H9 (cell line): ENCODE measurements at regions not wholly inside any gene's neighbourhood (a gene's known extent, or its start where the extent isn't known, plus 50 kb on each side); places are given as distances from the start of the nearest gene placed in this dataset.

Experiments
- DNase-seq: peaks from one replicate; pipeline ENCODE4 v3.0.0-alpha.2; 2017
- H2AFZ ChIP-seq: one replicate; pipeline ENCODE4 v1.6.1; 2013; ENCODE audit warnings: mild to moderate bottlenecking, low read length, control low read depth, moderate library complexity
- H2AK5ac ChIP-seq: 2 replicates; pipeline ENCODE4 v1.6.1; 2013; ENCODE audit warnings: low read length, control low read depth, mixed read lengths; ENCODE audit not compliant: insufficient read length
- H2BK120ac ChIP-seq: one replicate; pipeline ENCODE4 v1.6.1; 2013; ENCODE audit warnings: low read depth, mild to moderate bottlenecking, low read length, control low read depth, inconsistent platforms; ENCODE audit not compliant: poor library complexity, severe bottlenecking
- H2BK12ac ChIP-seq: 2 replicates; pipeline ENCODE4 v1.6.1; 2013; ENCODE audit warnings: low read length, control low read depth, mixed read lengths, low read depth; ENCODE audit not compliant: insufficient read length
- H2BK15ac ChIP-seq: 2 replicates; pipeline ENCODE4 v1.6.1; 2013; ENCODE audit warnings: low read depth, low read length, control low read depth
- H2BK20ac ChIP-seq: one replicate; pipeline ENCODE4 v1.6.1; 2013; ENCODE audit warnings: low read depth, mild to moderate bottlenecking, low read length, control low read depth, inconsistent platforms; ENCODE audit not compliant: poor library complexity, severe bottlenecking
- H2BK5ac ChIP-seq: 2 replicates; pipeline ENCODE4 v1.6.1; 2013; ENCODE audit warnings: low read length, control low read depth, mixed read lengths; ENCODE audit not compliant: insufficient read length
- H3K14ac ChIP-seq: 2 replicates; pipeline ENCODE4 v1.6.1; 2013; ENCODE audit warnings: low read length, control low read depth; ENCODE audit not compliant: insufficient read depth
- H3K18ac ChIP-seq: 2 replicates; pipeline ENCODE4 v1.6.1; 2013; ENCODE audit warnings: low read depth, mild to moderate bottlenecking, mixed read lengths, low read length, control low read depth; ENCODE audit not compliant: insufficient read length
- H3K23ac ChIP-seq: 2 replicates; pipeline ENCODE4 v1.6.1; 2013; ENCODE audit warnings: low read length, control low read depth, mixed read lengths, low read depth; ENCODE audit not compliant: insufficient read length
- H3K23me2 ChIP-seq: 2 replicates; pipeline ENCODE4 v1.6.1; 2013; ENCODE audit warnings: low read depth, mild to moderate bottlenecking, mixed read lengths, low read length, control low read depth; ENCODE audit not compliant: insufficient read length, poor library complexity, severe bottlenecking
- H3K27ac ChIP-seq: 2 replicates; pipeline ENCODE4 v1.5.1; 2013; ENCODE audit warnings: low read length, control low read depth, mixed read lengths, low read depth; ENCODE audit not compliant: insufficient read length
- H3K27me3 ChIP-seq: 2 replicates; pipeline ENCODE4 v1.6.1; 2013; ENCODE audit warnings: low read length, control low read depth, inconsistent platforms; ENCODE audit not compliant: insufficient read depth
- H3K4ac ChIP-seq: 2 replicates; pipeline ENCODE4 v1.6.1; 2013; ENCODE audit warnings: low read depth, mild to moderate bottlenecking, control low read depth, inconsistent platforms, low read length, moderate library complexity
- H3K4me1 ChIP-seq: 2 replicates; pipeline ENCODE4 v1.6.1; 2013; ENCODE audit warnings: low read length, control low read depth, inconsistent platforms; ENCODE audit not compliant: insufficient read depth
- H3K4me2 ChIP-seq: 2 replicates; pipeline ENCODE4 v1.6.1; 2013; ENCODE audit warnings: low read length, control low read depth, mixed read lengths; ENCODE audit not compliant: insufficient read length, insufficient read depth
- H3K56ac ChIP-seq: 2 replicates; pipeline ENCODE4 v1.6.1; 2013; ENCODE audit warnings: low read depth, mild to moderate bottlenecking, mixed read lengths, low read length, control low read depth; ENCODE audit not compliant: insufficient read length
- H3K79me1 ChIP-seq: 2 replicates; pipeline ENCODE4 v1.6.1; 2013; ENCODE audit warnings: low read depth, mild to moderate bottlenecking, moderate library complexity, low read length, control low read depth, inconsistent platforms; ENCODE audit not compliant: insufficient read depth, poor library complexity, severe bottlenecking
- H3K79me2 ChIP-seq: 2 replicates; pipeline ENCODE4 v1.6.1; 2013; ENCODE audit warnings: low read length, control low read depth, inconsistent platforms; ENCODE audit not compliant: insufficient read depth
- H3K9ac ChIP-seq: 2 replicates; pipeline ENCODE4 v1.6.1; 2013; ENCODE audit warnings: low read length, control low read depth, mixed read lengths; ENCODE audit not compliant: insufficient read length; ENCODE audit errors: extremely low read depth
- H3K9me3 ChIP-seq: one replicate; pipeline ENCODE4 v1.6.1; 2013; ENCODE audit warnings: low read depth, low read length, inconsistent platforms; ENCODE audit not compliant: control insufficient read depth
- H3T11ph ChIP-seq: one replicate; pipeline ENCODE4 v1.6.1; 2013; ENCODE audit warnings: mild to moderate bottlenecking, low read length, control low read depth, inconsistent platforms
- H4K20me1 ChIP-seq: one replicate; pipeline ENCODE4 v1.6.1; 2013; ENCODE audit not compliant: control insufficient read depth, insufficient read length, insufficient read depth
- H4K5ac ChIP-seq: 2 replicates; pipeline ENCODE4 v1.6.1; 2013; ENCODE audit warnings: low read depth, mild to moderate bottlenecking, mixed read lengths, low read length, control low read depth; ENCODE audit not compliant: insufficient read length
- H4K8ac ChIP-seq: replicated peaks from 2 replicates; pipeline ENCODE4 v1.6.1; 2013; ENCODE audit warnings: low read length, control low read depth, mixed read lengths, low read depth; ENCODE audit not compliant: insufficient read length
- H4K91ac ChIP-seq: 2 replicates; pipeline ENCODE4 v1.6.1; 2013; ENCODE audit warnings: low read depth, mild to moderate bottlenecking, moderate library complexity, mixed read lengths, low read length, control low read depth; ENCODE audit not compliant: insufficient read length
- H3K27ac Mint-ChIP-seq, 3 experiments: 2 replicates in 2 of 3; 3 replicates in 1 of 3; pipeline ENCODE4 v1.8.0; 2020 to 2021; ENCODE audit warnings: mixed read lengths in 3 of 3, mild to moderate bottlenecking in 1 of 3, moderate library complexity in 1 of 3
- H3K27me3 Mint-ChIP-seq: 2 replicates; pipeline ENCODE4 v1.8.0; 2021; ENCODE audit warnings: low read depth, mild to moderate bottlenecking, moderate library complexity, mixed read lengths
- H3K36me3 Mint-ChIP-seq, 3 experiments: 2 replicates in 2 of 3; 3 replicates in 1 of 3; pipeline ENCODE4 v1.8.0; 2020 to 2021; ENCODE audit warnings: low read depth in 3 of 3, mixed read lengths in 3 of 3; ENCODE audit not compliant: insufficient read depth in 1 of 3
- H3K4me1 Mint-ChIP-seq, 2 experiments: 2 replicates each; pipeline ENCODE4 v1.8.0; 2020; ENCODE audit warnings: mixed read lengths in 2 of 2
- H3K4me3 Mint-ChIP-seq, 2 experiments: 2 replicates in 1 of 2; 3 replicates in 1 of 2; pipeline ENCODE4 v1.8.0; 2020 to 2021; ENCODE audit warnings: mild to moderate bottlenecking in 2 of 2, mixed read lengths in 2 of 2, moderate library complexity in 1 of 2
- H3K9me3 Mint-ChIP-seq, 2 experiments: 2 replicates in 1 of 2; 3 replicates in 1 of 2; pipeline ENCODE4 v1.8.0; 2020; ENCODE audit warnings: mild to moderate bottlenecking in 2 of 2, mixed read lengths in 2 of 2, moderate library complexity in 1 of 2
- WGBS: extraction: QIAGEN DNeasy Blood & Tissue Kit; methylation state at CpG from one replicate; pipeline ENCODE4 v1.1.7; 2013; ENCODE audit warnings: missing lambda C conversion rate, low lambda C conversion rate, mixed read lengths; ENCODE audit not compliant: insufficient read length; ENCODE audit errors: extremely low coverage; 5-methylcytosine and 5-hydroxymethylcytosine counted together
- TF ChIP-seq, protein P1 (sequence below): fragments of 200-600 bp; sonication (generic); conservative IDR thresholded peaks from 3 replicates; pipeline ENCODE4 v1.8.0; 2021; ENCODE audit warnings: antibody characterized with exemption, mild to moderate bottlenecking

DNA sequence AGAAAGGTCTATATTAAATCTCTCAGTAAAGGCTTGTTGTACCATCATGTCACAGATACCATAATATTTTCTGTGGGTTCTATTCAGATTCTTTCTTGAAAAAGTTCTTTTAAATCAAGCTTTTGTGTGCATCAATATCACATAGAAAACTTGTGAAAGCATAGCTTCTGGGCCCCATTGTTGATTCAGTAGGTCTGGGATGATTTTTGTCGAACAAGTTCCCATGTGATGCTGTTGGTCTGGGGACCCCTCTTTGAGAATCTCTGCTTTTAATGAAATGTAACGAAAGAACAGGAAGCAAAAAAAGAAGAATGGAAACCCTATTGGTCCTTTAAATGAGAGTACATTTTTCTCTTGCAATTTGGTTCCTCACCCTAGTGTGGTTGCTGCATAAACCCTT, 597.7 kb upstream of the CITED2 start:
- no peak overlapping the region for H3T11ph ChIP-seq
- H2BK12ac ChIP-seq, result no peak overlapping the region
- no peak for DNase-seq
- TF ChIP-seq, protein P1, sequence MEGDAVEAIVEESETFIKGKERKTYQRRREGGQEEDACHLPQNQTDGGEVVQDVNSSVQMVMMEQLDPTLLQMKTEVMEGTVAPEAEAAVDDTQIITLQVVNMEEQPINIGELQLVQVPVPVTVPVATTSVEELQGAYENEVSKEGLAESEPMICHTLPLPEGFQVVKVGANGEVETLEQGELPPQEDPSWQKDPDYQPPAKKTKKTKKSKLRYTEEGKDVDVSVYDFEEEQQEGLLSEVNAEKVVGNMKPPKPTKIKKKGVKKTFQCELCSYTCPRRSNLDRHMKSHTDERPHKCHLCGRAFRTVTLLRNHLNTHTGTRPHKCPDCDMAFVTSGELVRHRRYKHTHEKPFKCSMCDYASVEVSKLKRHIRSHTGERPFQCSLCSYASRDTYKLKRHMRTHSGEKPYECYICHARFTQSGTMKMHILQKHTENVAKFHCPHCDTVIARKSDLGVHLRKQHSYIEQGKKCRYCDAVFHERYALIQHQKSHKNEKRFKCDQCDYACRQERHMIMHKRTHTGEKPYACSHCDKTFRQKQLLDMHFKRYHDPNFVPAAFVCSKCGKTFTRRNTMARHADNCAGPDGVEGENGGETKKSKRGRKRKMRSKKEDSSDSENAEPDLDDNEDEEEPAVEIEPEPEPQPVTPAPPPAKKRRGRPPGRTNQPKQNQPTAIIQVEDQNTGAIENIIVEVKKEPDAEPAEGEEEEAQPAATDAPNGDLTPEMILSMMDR, result no peak
- no peak overlapping the region for H3K56ac ChIP-seq
- no peak overlapping the region for H2BK5ac ChIP-seq
- H3K27me3 ChIP-seq, result no peaks in the 10 kb centered on the region
- H3K14ac ChIP-seq, result no peak overlapping the region
- no peak overlapping the region for H3K27ac Mint-ChIP-seq
- H4K91ac ChIP-seq, result no peak overlapping the region
- H3K23ac ChIP-seq, result no peak overlapping the region
- H3K79me2 ChIP-seq, result peaks cover 2% of the 10 kb centered on the region; the same call in 1 of the 2 replicates
- no peaks in the 10 kb centered on the region for H3K9me3 Mint-ChIP-seq
- no peak overlapping the region for H4K5ac ChIP-seq
- H4K20me1 ChIP-seq, result no peaks in the 10 kb centered on the region
- H3K4me2 ChIP-seq, result no peak overlapping the region
- no peak overlapping the region for H2BK120ac ChIP-seq
- WGBS, result no CpG with 5 or more reads among the region's 2 CpGs
- H2BK15ac ChIP-seq, result no peak overlapping the region
- H3K4ac ChIP-seq, result no peak overlapping the region
- H3K9ac ChIP-seq, result no peak overlapping the region
- no peaks in the 10 kb centered on the region for H3K79me1 ChIP-seq
- H2AK5ac ChIP-seq, result no peak overlapping the region
- no peaks in the 10 kb centered on the region for H3K4me1 ChIP-seq
- no peaks in the 10 kb centered on the region for H3K27me3 Mint-ChIP-seq
- H2BK20ac ChIP-seq, result no peak overlapping the region
- no peak overlapping the region for H3K18ac ChIP-seq
- no peaks in the 10 kb centered on the region for H3K23me2 ChIP-seq
- no peak overlapping the region for H3K27ac ChIP-seq
- H4K8ac ChIP-seq, result no peak overlapping the region
- no peak overlapping the region for H2AFZ ChIP-seq
- peaks cover 3% of the 10 kb centered on the region in 2 experiments; a peak in 1 of 4 replicates for H3K4me1 Mint-ChIP-seq
- no peak overlapping the region for H3K4me3 Mint-ChIP-seq
- peaks cover 0 to 3% (median 0%) of the 10 kb centered on the region in 3 experiments; a peak in 1 of 7 replicates for H3K36me3 Mint-ChIP-seq
- H3K9me3 ChIP-seq, result no peaks in the 10 kb centered on the region
